ENCODE measurements at regions not wholly inside any gene's neighbourhood (a gene's known extent, or its start where the extent isn't known, plus 50 kb on each side); places are given as distances from the start of the nearest gene placed in this dataset.

DNA sequence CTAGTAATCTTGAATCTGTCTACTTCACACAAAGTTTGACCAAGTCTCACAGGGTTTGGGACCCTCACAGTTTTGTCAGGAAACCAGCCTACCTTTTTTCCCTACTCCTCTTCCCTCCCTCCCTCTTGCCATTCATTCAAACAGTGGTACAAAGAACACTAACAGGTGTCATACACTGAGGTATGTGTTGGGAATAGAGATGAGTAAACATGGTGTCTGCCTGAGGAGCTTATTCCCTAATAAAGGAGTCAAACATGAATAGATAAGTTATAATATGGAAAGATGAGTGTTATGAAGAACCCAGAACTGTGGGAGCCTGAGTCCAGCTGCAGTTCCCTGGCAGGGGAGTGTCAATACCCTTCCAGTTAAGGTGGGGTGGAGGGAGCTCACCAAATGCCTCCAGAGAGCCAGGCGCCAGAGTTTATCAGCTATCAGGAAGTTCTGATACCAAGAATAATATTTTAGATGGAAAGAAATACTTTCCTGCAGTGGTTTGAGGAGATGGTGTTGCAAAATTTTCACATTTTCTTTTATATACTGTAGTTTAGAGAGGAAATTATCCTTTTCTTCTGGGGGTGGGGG is 183.4 kb upstream of the NR3C1 start:
- no peak for DNase-seq (ENCODE audit: low spot score)

DNA sequence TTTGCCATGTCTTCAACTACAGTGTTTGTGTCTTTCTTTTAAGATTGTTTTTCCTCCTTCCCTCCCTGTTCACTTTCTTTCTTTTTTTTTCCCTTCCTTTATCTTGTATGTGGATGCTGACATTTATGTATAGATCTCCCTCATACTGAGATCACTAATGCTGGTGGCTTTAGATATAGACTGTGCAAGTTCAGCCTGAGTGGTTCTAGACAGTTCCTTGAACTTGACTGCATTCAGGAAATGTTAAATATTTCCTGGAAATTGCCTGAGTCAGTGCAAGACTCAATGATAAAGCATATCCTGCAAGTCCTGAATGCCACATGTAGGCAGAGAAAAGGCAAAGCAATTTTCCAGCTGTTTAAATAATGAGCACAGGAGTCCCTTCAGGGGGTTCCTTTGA is 182.5 kb upstream of the NR3C1 start:
- no peak for DNase-seq (ENCODE audit: low spot score)

DNA sequence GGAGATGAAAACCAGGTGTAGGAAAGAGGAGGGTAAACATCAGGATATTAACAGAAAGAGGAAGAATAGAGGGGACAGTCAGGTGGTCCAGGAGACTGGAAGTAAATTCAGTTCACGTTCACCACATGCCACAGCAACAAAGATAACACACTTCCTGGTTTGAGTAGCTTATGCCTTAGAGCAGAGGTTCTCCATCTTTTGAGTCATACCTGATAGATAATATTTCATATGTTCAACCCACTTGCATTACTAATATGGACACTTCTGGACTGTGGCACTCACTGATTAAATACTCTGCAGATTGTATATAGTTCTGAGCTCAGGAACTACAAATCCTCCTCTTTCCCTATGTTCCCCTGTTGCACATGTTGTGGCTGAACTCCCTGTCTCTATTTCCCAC is 179.9 kb upstream of the NR3C1 start:
- no peak for DNase-seq (ENCODE audit: low spot score)

DNA sequence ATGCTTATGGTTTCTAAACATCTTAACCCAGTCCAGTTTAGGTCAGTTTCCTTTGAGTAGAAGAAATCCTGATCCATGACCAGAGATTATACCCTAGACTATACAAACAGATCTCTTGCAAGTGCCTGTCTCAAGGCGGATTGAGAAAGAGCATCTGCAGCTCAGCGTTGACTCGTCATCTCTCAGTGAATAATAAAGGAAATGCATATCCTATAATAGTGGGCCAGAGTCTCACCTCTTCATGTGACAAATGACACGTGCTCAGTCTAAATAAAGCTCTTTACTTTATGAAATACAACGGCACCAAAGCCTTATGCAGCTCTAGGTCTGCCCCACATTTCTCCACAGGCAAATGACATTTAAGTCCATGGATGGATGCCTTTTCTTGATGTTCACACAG is 179.4 kb upstream of the NR3C1 start:
- no peak for DNase-seq (ENCODE audit: low spot score)

DNA sequence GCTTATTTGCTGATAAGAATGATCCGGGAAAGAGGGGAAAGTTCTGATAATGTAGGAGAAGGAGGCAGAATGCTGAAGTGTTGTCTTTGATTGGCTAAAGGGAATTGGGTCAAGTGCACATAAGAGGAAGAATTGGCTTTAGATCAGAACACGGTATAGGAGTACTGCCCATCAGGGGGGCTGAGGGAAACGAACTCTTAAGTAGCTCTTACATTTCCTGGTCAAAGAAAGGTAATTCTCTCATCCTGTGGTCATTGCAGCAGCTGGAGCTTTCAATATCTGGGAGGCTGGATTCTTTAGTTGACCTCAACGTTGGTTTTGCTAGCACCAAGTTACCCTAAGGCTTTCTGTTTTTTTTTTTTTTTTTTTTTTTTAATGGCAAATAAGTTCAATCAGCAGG is 178.7 kb upstream of the NR3C1 start:
- no peak for DNase-seq (ENCODE audit: low spot score)

DNA sequence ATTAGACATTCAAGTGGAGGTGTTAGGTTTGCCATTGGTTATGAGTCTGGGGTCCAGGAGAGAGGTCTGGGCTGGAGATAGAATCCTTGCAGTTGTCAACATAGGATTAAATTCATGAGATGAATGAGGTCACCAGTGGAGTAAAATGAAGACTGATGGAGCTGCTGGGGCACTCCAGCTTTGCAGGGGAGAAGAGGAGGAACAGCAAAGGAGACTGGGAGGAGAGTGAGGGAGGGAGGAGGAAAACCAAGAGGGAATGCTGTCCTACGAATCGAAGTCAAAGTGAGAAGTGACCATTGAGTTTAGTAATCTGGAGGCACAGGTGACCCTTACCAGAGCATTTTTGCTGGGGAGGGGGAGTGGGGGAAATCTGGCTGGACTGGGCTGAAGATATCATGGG is 178.2 kb upstream of the NR3C1 start:
- no peak for DNase-seq (ENCODE audit: low spot score)

DNA sequence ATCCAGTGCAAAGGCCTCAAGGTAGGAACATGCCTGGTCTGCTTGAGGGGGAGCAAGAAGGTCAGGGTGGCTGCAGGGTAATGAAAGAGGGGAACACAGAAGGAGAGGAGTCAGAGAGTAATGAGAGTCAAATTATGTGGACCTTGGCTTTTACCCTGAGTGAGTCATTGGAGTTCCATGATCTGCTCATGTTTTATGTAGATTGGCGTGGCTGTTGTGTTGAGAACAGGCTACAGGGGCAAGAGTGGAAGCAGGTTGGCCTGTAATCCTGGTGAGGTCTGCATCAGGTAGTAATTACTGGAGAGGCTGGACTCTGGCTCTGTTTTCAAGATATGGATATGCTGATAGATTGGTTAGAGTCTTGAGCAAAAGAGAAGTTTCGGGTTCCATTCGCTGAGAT is 177.7 kb upstream of the NR3C1 start:
- DNase-seq (ENCODE audit: low spot score): no peak

DNA sequence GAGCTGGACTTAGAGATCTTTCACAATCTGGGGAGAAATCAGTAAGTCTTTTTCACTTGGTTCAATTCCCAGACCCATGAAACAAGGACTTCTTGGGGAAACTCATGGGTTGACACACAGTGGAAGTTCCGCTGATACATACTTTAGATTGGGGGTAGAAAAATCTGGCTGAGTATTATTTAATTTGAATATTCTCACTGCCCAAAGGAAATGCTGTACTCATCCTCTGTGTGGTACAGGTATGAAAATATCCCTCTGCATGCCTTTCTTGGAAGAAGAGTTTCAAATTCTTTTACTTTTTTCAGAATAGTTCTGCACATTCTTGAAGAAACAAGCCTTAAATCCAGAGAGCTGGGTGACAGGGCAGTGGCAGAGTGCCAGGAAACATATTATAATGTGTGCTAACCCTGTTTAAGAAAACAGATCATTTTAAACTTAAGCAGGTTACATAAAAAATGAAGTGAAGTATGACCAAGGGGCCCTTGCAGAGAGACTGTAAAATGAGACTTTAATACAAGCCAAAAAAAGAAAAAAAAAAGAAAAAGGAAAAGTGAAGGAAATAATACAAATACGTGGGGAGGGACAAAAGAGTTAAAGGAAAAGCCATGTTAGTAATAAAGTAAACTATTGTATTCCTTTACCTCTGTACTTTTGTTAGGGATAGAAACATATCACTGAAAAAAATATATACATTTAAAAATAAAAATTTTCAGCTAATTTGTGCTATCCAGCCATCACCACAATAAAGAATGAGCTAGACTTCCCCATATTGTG is 173.4 kb upstream of the NR3C1 start:
- no peak for DNase-seq (ENCODE audit: low spot score)

DNA sequence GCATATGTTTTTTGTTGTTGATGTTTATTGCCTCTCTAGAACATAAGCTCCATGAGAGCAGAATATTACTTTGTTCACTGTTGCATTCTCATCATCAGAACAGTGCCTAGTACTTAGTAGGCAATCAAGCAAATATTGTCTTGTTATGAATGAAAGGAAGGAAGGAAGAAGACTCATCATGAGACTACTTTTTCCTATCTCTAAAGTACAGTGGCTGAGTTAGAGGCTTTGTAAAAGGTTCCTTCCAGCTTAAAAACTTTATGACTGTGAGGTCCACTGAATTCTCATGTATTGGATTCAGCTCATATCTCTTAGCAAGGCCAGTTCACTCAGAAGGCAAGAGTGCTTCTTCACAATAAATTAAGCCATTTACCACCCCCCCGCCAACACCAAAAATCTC is 171.8 kb upstream of the NR3C1 start:
- DNase-seq (ENCODE audit: low spot score): no peak

DNA sequence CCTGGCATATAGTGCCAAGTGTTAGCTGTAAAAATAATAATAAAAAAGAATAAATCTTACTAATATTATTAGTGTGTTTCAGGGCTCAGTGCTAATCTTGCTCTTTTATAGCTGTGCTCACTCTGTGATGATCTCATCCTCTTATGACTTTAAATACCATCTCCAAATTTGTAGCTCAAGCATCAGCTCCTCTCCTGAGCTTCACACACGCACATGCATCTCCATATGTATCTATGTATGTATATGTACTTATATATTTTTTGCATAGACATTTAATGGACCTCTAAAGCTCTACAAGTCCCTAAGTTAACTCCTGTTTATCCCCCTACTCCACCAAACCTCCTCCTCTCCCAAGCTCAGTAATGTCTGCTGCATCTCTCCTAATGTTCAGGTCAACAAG is 170.8 kb upstream of the NR3C1 start:
- no peak for DNase-seq (ENCODE audit: low spot score)

DNA sequence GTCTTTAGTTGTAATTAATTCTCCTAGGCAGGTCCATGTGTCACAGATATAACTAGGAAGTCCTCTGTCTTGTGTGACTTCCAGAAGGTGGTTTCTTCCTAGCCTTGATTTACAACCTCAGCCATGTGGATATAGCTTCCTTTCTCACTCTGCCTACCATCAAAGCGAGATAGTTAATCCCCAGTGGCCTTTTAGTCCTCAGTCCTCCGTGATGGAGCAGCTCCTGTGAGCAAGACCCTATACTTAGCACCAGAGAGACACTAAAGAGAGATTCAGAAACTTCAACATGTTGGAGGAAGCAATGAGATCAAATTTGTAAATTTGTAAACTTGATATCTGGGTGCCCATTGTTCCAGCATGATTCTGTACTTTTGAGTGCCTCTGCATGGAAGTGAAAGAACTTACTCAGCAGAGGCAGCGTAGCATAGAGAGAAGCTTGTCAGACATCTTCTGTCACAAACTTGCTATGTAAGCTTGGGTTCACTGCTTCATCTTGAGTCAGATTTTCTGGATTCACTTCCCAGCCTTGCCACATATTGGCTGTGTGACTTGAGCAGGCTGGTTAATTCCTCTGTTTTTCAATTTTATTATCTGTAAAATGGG is 170.2 kb upstream of the NR3C1 start:
- no peak for DNase-seq (ENCODE audit: low spot score)

DNA sequence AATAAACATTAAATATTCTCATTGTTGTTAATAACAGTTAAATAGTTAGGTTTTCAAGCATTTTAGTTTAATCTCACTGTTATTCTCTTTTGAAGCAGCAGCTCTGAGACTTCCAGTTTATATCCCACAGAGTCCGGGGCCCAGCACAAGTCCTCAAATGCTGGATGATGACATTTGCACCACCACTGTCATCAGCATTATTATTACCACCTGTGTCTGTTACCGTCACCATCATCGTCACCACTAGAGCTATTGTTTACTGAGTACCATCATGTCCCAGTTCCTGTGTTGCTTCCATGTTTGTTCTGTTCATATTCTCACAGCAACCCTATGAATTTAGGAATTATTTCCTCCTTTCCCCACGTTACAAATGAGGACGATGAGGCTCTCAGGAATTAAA is 169.2 kb upstream of the NR3C1 start:
- DNase-seq (ENCODE audit: low spot score): no peak

DNA sequence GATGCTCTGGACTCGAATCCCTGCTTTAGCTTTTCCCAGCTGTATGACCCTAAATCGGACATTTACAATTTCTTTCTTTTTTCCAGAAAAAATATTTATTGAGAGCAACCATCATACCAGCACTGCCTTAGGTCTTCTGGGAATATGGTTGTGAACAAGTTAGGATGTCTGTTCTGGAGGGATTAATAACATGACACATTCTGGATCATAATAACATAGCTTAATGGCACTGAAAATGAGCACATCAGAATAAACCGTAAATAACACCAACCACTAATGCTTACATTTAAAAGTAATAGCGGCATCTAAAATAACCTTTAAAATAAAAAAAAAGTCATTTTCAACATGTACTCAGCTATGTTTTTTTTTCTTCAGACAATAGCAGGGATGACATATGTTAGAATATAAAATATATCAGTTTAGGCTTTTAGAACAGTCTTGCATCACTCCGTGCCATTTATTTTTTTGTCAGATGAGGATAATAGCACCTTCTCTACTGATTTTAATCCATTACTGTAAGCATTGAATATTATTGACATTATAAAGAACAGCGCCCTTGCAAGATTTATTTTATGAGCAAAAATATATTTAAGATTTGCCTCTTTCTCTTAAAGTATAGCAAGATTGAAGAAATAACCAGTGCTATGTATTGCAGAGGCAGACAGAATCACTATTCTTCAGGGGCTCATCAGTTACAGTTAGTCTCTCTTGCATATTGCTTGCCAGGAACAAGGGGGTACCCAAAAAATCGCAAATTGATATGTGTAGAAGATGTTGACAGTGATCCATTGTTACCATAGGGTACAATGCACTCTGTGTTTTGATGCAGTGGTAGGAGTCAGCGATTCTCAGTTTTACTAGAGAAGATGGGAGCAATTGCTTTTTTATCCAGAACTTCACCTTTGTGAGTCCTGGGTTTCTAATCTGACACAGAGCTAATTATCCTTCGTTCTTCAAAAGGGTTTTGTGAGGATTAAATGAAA is 168.4 kb upstream of the NR3C1 start:
- no peak for DNase-seq (ENCODE audit: low spot score)

DNA sequence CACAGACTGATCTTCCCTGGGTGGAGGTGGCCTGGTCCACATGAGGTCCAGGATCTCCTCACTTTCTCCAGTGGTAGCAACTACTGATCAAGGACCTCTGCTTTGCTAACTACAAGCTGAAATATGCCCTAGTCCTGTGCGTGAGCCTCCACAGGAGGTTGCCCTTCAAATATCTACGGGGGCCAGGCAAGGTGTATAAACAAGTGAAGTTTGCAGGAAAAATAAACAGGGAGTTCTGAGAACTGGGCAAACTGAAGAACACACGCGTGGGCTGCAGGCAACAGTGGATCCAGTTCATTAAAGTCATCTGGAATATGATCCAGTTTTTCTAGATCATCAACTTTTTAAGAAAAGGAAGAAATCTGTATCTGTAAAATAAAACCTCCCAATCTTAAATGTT is 167.5 kb upstream of the NR3C1 start:
- DNase-seq (ENCODE audit: low spot score): no peak

DNA sequence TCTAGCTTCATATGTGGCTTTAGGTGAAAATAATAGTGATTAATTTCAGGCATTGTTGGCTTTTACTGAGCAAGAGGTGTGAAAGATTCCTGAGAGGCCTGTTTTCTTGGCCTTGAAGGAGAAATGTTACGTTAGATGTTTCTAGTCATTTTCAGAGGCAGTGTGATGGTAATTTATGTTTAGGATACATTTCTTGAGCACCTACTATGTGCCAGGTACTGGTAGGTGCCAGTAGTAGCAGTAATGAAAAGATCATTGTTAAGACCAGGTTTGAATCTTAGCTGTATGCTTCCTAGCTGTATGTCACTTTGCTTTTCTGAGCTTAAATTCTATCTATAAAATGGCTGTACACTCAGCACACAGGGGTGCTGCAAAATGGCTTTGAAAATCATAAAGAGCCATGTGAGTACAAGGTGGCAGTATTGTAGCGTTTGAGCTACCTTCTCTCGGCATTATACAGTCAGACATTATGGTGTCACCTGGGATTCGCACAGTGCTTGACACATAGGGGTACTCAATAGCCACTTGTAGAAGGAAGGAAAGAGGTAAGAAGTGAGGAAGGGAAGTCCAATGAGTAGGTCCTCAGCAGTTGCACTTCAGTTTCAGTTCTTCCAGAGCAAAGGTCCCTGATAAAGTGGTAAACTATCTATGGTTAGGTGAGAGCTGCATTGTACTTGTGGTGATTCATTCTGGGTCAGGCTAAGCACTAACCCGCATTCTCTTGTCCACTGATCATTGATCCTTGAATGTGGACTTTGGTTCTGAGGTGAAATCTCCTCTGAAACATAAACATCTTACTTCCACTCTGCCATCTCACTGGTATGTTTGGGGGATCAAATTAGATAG is 166.5 kb upstream of the NR3C1 start:
- DNase-seq (ENCODE audit: low spot score): no peak

DNA sequence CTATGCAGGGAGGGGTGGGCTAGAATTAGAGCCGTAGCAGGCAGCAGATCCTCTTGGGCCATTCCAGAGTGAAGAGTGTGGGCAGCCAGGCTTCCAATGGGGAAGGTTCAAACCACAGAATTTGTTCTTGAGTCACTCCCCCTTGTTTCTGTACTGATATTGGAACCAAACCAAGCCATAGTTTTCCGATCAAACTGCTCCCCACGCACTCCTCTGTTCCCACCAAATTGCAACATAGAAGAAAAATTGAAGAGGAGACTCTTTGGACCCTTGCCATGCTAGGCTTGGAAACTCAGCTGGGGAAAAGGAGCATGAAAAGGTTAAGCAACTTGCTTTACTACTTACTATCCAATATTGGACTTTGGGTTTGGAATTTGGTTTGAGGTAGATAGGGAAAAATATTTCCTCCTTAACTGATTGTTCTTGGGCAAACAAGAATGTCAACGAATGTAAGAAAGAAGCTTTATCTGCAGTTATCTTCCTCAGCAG is 165.8 kb upstream of the NR3C1 start:
- no peak for DNase-seq (ENCODE audit: low spot score)

DNA sequence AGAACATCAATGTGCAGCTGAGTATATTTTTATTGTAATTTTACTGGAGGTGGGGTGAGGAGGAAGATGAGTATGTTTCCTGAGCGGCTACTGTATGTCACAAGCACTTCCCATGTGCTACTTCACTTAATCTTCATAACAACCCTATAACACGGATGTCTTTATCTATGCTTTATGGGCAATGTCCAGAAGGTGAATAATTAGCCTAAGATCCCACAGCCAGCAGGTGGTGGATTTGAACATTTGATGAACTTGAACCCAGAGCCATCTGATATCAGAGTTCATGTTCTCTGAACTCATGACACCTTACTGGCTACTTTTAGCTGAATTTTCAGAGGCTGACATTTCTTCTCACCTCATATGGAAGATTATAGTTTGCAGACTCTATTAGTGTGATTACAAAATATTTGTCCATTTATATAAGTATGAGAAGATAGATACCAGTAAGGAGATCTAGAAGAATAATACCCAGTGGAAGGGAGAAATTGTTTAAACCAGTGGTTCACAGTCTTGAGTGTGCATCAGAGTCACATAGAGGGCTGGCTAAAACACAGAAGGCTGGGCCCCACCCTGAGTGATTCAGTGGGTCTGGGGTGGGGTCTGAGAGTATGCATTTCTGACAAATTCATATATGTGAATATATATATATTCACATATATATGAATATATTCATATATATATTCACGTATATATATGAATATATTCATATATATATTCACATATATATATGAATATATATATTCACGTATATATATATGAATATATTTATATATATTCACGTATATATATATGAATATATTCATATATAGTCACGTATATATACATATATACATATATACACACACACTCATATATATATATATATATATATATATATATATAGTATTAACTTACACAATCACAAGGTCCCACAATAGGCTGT is 164.4 kb upstream of the NR3C1 start:
- DNase-seq (ENCODE audit: low spot score): no peak

DNA sequence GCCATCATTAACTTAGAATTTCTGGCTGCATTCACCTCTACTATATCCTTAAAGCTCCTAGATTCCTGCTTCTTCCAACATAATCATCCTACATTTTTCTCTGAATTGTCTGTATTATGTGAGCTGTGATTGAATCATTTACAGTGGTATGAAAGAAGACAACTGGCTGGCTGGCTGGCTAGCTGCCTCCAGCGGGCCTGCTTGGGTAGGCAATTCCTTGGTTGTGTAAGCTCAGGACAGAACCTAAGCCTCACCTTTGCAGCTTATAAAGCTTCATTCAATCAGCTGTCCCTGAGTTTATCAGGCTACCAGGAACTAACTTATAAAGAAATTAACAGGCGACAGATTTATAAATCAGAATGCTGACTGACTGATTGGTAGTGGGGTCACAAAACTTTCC is 162.7 kb upstream of the NR3C1 start:
- no peak for DNase-seq (ENCODE audit: low spot score)

DNA sequence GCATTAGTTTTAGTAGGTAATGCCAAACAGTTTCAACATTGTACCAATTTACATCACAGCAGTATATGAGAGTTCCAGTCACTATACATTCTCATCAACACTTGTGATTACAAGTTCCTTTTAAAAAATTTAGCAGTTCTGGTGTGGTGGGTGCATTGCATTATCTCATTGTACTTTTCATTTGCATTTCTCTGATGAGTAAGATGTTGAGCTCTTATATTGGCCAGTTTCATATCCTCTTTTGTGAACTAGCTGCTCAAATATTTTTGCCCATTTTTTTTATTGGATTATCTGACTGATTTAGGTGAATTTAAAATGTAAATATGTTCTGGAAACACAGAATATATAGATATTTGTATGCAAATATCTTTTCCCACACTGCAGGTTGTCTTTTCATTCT is 160.9 kb upstream of the NR3C1 start:
- no peak for DNase-seq (ENCODE audit: low spot score)

DNA sequence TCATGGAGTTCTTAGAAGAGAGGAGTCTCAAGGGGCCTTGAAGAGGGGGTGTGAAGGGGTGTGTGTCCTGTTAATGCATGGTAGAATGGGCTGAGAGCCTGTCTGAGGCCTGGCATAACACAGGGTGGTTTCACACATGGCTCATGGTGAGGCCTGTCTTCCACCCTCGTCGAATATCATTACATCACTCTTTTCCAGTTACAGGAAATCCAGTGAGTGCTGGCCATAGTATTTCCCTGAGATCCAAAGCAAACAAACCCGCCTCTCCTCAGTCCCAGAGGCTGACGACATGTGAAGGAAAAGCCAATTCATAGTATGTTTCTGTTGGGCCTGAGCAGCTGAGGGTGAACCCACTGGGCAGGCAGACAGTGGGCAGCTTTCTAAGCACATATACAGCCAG is 159.4 kb upstream of the NR3C1 start:
- DNase-seq (ENCODE audit: low spot score): no peak
